ENCODE measurements at regions not wholly inside any gene's neighbourhood (a gene's known extent, or its start where the extent isn't known, plus 50 kb on each side); places are given as distances from the start of the nearest gene placed in this dataset.

- no peak for DNase-seq (ENCODE audit: low read depth in 2 of 2)
Observed at GRCh38 chr2:118665784-118666529, 181.5 kb downstream of the EN1 start.

- DNase-seq (ENCODE audit: low read depth in 2 of 2): no peak
Observed at GRCh38 chr2:118661179-118661578, 186.3 kb downstream of the EN1 start.

- DNase-seq (ENCODE audit: low read depth in 2 of 2): no peak
Observed at GRCh38 chr2:118658596-118659198, 188.8 kb downstream of the EN1 start.

DNA sequence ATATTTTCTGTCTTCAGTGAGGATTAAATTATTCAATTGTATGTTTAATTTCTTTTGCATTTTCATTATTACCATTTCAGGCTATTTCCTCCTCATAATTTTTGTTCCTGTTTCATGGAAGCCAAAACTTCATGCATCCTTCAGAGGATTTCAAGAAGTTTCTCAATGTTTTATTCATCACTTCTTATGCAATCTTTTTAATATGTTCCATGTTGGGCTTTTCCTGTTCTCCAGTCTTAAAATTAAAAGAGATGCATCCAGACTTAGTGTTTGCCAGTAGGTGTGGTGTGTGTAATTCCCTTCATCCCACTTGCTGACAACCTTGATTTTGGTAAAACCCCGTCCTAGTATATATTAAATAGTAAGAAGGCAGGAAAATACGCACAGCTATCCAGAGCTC, 190.0 kb downstream of the EN1 start:
- no peak for DNase-seq (ENCODE audit: low read depth in 2 of 2)

DNA sequence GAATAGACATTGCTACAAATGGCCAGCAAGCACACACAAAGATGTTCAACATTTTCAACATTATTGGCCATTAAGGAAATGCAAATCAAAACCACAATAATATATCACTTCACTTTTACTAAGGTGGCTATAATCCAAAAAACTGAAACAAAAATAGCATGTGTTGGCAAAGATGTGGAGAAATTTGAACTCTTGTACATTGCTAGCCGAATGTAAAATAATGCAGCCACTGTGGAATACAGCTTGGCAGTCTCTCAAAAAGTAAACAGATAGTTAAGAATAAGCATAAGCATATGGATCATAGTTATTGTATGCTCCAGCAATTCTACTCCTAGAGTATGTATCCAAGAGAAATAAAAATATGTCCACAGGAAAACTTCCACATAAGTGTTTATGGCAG, 192.5 kb downstream of the EN1 start:
- DNase-seq (ENCODE audit: low read depth in 2 of 2): no peak

DNA sequence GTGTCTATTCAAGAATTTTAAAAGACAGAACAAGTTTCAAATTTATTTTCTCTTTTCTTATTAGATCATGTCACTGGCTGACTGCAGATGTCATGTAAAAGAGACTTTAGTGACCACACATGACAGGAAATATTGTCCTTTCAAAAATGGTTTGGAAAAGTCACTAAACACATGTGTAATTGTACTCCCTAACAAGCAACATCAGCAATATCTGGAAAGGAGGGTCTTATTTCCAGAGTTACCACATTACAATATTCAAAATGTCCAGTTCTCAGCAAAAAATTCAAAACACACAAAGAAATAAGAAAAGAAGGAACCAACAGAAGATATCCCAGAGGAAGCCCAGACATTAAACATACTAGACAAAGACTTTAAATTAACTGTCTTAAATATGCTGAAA, 197.1 kb downstream of the EN1 start:
- no peak for DNase-seq (ENCODE audit: low read depth in 2 of 2)

DNA sequence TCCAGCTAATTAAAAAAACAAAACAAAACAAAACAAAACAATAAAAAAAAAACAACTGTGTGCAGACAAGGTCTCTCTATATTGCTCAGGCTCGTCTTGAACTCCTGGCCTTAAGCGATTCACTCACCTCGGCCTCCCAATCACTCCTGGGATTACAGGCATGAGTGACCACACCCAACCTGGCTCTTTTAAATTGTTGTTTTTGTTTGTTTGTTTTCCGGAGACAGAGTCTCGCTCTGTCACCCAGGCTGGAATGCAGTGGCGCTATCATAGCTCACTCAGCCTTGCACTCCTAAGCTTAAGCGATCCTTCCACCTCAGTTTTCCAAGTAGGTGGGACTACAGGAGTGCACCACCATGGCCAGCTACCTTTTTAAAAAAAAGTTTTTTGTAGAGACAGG, 201.6 kb downstream of the EN1 start:
- DNase-seq (ENCODE audit: low read depth in 2 of 2): no peak

DNA sequence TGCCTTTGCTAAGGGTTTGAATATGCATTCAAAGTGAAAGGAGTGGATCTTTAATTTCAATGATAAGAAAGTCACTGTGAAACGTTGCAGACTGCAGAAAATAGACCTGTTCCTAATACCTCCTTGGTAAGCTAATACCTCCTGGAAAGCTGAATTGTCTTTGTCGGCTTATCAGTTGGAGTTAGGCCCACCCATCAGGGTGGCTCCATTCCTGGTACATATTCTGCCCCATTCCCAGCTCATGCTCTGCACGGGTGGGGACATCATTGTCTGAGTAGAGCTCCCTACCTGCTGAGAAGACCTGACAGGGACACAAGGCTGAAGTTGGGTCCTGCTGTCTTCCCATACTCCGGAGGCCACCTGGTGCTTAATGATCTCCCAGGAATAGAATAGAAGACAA, 203.3 kb downstream of the EN1 start:
- DNase-seq (ENCODE audit: low read depth in 2 of 2): no peak

GRCh38 chr2:118643294-118643693, 204.2 kb downstream of the EN1 start:
- no peak for DNase-seq (ENCODE audit: low read depth in 2 of 2)

DNA sequence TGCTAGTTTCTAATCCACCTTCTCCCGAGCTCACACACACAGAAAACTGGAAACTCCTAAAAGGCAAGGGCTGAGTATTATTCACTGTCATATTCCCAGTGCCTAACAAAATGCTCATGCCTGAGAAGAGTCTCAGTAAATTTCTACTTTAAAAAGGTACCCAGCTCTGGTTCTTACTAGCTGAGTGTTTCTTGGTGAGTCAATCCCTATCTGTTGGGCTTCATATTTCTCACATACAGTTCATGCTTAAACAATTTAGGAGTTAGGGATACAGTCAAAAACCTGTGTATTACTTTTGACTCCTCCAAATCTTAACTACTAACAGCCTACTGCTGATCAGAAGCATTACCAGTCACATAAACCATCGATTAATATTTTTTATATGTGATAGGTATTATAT, 204.9 kb downstream of the EN1 start:
- no peak for DNase-seq (ENCODE audit: low read depth in 2 of 2)

- no peak for DNase-seq (ENCODE audit: low read depth in 2 of 2)
Observed at GRCh38 chr2:118641711-118642110, 205.7 kb downstream of the EN1 start.

GRCh38 chr2:118639371-118639770, 208.1 kb downstream of the EN1 start:
- no peak for DNase-seq (ENCODE audit: low read depth in 2 of 2)

DNA sequence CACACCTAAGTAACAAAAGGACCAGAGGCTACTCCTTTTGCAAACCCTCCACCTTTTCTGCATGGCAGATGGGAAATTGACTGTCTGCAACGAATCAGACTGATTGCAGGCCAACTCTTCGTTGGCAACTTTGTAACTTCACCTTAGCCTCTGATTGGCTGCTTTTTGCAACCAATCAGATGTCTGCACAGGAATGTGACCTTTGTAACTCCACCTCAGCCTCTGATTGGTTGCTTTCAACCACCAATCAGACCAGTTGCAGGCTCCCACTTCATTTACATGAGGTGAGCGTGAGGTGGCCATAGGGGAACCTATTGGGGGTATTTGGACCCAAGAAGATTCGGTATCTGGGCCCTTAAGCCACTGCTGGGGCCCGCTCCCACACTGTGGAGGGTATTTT, 209.0 kb downstream of the EN1 start:
- no peak for DNase-seq (ENCODE audit: low read depth in 2 of 2)

DNA sequence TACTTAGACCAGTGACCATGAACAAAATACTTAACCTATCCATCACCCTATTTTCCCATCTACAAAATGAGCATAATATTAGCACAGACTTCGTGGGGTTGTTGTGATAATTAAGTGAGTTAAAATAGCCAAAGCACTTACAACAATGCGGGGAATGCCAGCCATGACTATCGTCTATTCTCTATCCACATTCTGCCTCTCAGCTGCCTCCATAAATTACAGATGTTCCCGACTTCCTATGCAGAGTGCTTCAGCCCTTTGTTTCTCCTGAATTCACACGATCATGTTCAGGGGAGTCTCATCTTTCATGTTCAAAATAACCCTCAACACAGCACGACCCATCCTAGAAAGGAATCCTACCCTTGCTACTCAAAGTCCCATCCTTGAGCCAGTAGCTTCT, 211.6 kb downstream of the EN1 start:
- DNase-seq (ENCODE audit: low read depth in 2 of 2): no peak

- no peak for DNase-seq (ENCODE audit: low read depth in 2 of 2)
Observed at GRCh38 chr2:118634876-118635275, 212.6 kb downstream of the EN1 start.

GRCh38 chr2:118633371-118634018, 214.0 kb downstream of the EN1 start:
- no peak for DNase-seq (ENCODE audit: low read depth in 2 of 2)

DNA sequence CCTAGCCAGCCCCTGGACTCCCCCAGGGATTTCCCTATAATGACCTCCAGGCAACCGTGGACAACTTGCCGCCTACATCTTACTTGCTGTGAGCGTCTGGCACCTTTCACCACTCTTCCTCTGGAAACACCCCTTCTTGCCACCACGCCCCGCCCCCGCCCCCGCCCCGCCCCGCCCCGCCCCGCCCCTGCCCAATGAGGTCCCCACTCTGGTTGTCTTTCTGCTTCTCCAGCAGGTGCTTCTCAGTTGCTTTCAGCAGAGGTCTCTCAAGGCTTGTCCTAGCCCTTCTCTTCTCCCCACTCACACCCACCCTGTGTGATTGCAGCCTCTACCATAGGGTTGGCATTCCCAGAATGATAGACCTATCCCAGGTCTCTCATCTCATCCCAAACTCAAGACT, 214.5 kb downstream of the EN1 start:
- DNase-seq (ENCODE audit: low read depth in 2 of 2): no peak

- no peak for DNase-seq (ENCODE audit: low read depth in 2 of 2)
Observed at GRCh38 chr2:118627156-118627555, 220.3 kb downstream of the EN1 start.

DNA sequence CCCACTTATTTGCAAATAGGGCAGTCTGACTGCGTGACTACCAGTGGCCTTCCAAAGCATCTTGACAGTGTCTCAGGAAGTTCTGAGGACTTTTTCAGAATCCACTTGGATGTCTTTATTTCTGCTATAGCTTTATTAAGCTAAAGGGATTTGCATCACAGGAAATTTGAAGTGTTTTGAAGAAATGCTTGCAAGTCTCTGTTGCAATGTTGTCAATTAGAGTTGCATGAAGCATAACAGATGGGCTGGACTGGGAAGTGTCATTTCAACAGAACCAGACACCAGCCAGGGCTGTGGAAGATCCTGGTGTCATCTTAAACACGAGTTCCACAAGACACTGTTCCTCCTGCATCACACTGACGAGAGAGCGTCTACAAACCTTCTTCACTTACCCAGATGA, 224.5 kb downstream of the EN1 start:
- DNase-seq (ENCODE audit: low read depth in 2 of 2): no peak

DNA sequence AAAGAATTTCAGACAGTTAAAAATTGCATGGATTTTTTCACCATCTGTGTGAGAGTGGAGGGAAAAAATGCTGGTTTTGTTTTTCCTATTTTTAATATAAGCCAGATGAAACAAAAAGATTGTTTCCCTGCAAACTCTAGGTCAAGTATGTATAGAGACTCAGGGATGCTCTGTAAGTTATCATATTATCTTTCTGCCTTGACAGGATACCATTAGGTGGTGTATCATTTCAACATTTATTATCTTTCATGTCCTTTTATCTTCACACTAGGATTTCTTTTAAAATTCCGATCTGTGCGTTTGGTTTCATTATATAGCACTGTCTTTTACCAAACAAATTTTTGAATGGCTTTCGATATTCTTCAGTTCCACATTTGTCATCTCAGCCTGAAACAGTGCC, 225.3 kb downstream of the EN1 start:
- DNase-seq (ENCODE audit: low read depth in 2 of 2): no peak

DNA sequence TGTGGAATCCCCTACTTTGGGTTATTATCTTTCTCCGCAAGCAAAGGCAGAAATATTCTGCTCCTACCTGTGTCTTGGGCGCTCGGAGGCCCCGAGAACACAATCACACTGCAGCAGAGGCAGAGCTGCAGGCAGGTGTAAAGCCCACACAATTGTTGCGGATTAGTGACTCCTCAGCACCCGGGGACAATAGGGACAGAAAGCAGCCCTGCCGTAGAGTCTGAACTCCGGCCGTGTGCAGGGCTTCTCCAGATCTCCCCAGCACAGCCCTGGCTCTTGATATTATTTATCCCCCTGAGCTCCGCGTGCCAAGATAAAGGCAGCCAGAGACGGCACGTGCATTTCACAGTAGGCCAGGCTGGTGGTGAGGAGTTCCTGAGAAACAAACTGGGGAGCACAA, 229.2 kb downstream of the EN1 start:
- no peak for DNase-seq (ENCODE audit: low read depth in 2 of 2)

GRCh38 chr2:118616432-118616831, 231.0 kb downstream of the EN1 start:
- no peak for DNase-seq (ENCODE audit: low read depth in 2 of 2)

DNA sequence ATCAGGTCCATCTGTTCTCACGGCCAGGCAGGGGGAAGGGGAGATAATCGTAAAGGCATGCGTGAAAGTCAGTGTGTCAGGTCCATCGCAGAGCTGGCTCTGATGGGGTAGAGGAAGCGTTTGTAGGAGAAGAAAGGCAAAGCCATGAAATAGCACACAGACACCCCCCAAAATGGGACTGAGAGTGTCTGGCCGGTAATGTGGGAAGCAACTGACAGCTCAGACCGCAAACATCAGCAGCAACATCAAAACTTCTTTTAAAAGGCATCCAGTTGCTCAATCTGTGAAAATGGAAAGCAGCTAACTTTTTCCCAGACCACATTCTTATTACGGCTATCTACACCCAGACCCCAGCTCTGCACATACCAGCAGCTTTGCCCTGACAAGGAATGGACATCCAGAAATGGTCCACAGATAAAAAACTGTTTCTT, 232.6 kb downstream of the EN1 start:
- DNase-seq (ENCODE audit: low read depth in 2 of 2): no peak

Data from stimulated activated CD4-positive, alpha-beta T cell treated with anti-CD3 and anti-CD28 coated beads, Interleukin-1b, Interleukin-23, amount 100 ng/mL, for 4 hours (primary cell).